IMR-90 (cell line): ENCODE measurements at regions not wholly inside any gene's neighbourhood (a gene's known extent, or its start where the extent isn't known, plus 50 kb on each side); places are given as distances from the start of the nearest gene placed in this dataset.

ENCODE experiments used
- BHLHE40 ChIP-seq: fragments of 150-350 bp; IDR thresholded peaks from 2 replicates; pipeline ENCODE4 v1.6.1; 2016; ENCODE audit warnings: mild to moderate bottlenecking, low read depth, low read length
- CTCF ChIP-seq: conservative IDR thresholded peaks from 2 replicates; pipeline ENCODE4 v1.5.1; 2012; ENCODE audit warnings: mild to moderate bottlenecking, low read depth, low read length, improper control_type of control experiment

GRCh38 chr2:209008636-209009287, 415.1 kb upstream of the MAP2 start:
- TF ChIP-seq CTCF (no peak), BHLHE40 (no peak)
